Tibial nerve (tissue), 3 donors: ENCODE measurements at regions not wholly inside any gene's neighbourhood (a gene's known extent, or its start where the extent isn't known, plus 50 kb on each side); places are given as distances from the start of the nearest gene placed in this dataset.

Experiments used
- POLR2A ChIP-seq, 2 donors: fragments of 450-650 bp; IDR thresholded peaks; one replicate each; pipeline ENCODE4 v1.6.1; 2017; ENCODE audit warnings: antibody characterized with exemption in 2 of 2, mild to moderate bottlenecking in 2 of 2, moderate library complexity in 2 of 2
- TF ChIP-seq, protein P1 (sequence below), 5 experiments: fragments of 200-600 bp in 3 of 5; fragments of 450-650 bp in 2 of 5; sonication (generic) in 3 of 5; IDR thresholded peaks; one replicate each; pipeline ENCODE4 v1.5.1; 2016 to 2019; ENCODE audit warnings: antibody characterized with exemption in 5 of 5, mild to moderate bottlenecking in 3 of 5, moderate library complexity in 2 of 5

GRCh38 chr12:58011676-58012075 lies 70.3 kb downstream of the ATP23 start:
- TF ChIP-seq, protein P1, sequence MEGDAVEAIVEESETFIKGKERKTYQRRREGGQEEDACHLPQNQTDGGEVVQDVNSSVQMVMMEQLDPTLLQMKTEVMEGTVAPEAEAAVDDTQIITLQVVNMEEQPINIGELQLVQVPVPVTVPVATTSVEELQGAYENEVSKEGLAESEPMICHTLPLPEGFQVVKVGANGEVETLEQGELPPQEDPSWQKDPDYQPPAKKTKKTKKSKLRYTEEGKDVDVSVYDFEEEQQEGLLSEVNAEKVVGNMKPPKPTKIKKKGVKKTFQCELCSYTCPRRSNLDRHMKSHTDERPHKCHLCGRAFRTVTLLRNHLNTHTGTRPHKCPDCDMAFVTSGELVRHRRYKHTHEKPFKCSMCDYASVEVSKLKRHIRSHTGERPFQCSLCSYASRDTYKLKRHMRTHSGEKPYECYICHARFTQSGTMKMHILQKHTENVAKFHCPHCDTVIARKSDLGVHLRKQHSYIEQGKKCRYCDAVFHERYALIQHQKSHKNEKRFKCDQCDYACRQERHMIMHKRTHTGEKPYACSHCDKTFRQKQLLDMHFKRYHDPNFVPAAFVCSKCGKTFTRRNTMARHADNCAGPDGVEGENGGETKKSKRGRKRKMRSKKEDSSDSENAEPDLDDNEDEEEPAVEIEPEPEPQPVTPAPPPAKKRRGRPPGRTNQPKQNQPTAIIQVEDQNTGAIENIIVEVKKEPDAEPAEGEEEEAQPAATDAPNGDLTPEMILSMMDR (IDR thresholded peaks at IDR 0.05): no peak
- no peak for TF ChIP-seq POLR2A (IDR thresholded peaks at IDR 0.05)
